CD4-positive, alpha-beta T cell (primary cell): ENCODE measurements at regions not wholly inside any gene's neighbourhood (a gene's known extent, or its start where the extent isn't known, plus 50 kb on each side); places are given as distances from the start of the nearest gene placed in this dataset.
"Not testable (repeated sequence)": the region's sequence is repeated elsewhere in the genome, so short reads cannot be mapped to it uniquely, and the experiment has no call there.

ENCODE experiments used
- ATAC-seq: fragments of 200-7000 bp; cut with Tn5 transposase; one replicate; pipeline ENCODE4 v1.10.0; 2022; ENCODE audit warnings: mild to moderate bottlenecking; ENCODE audit not compliant: poor library complexity
- CTCF ChIA-PET: fragments of 350-600 bp; sonication (Branson Sonifier 250); formaldehyde crosslinking; loops from one replicate; lab custom pipeline; 2021; ENCODE audit warnings: antibody characterized with exemption, inconsistent platforms; lab: Charles Lee
- POLR2A ChIA-PET: fragments of 350-600 bp; sonication (Branson Sonifier 250); formaldehyde crosslinking; loops from one replicate; lab custom pipeline; 2021; ENCODE audit warnings: antibody characterized with exemption, inconsistent platforms; lab: Charles Lee
- DNase-seq, 14 experiments: peaks; one replicate each; pipeline ENCODE4 v3.0.0-alpha.2; 2013 to 2020; ENCODE audit warnings: mixed read lengths in 2 of 14
- H3K27ac ChIP-seq, 2 donors: one replicate each; pipeline versions ENCODE4 v1.5.1 to v1.7.0; 2013; ENCODE audit warnings: low read length in 2 of 2, low read depth in 1 of 2, mild to moderate bottlenecking in 1 of 2
- H3K27me3 ChIP-seq, 2 experiments: 1 replicate in 1 of 2; 2 replicates in 1 of 2; pipeline versions ENCODE4 v1.6.1 to v1.7.0; 2013; ENCODE audit warnings: low read length in 2 of 2, control low read depth in 1 of 2, mild to moderate bottlenecking in 1 of 2, moderate library complexity in 1 of 2; ENCODE audit not compliant: insufficient read depth in 2 of 2, control insufficient read depth in 1 of 2
- H3K36me3 ChIP-seq: one replicate; pipeline ENCODE4 v1.6.1; 2013; ENCODE audit warnings: low read length, control low read depth; ENCODE audit not compliant: insufficient read depth
- H3K4me1 ChIP-seq: one replicate; pipeline ENCODE4 v1.6.1; 2013; ENCODE audit warnings: low read length, control low read depth; ENCODE audit not compliant: insufficient read depth
- H3K4me3 ChIP-seq: one replicate; pipeline ENCODE4 v1.5.1; 2013; ENCODE audit warnings: mild to moderate bottlenecking, low read length, moderate library complexity
- H3K9me3 ChIP-seq, 2 experiments: 1 replicate in 1 of 2; 2 replicates in 1 of 2; pipeline versions ENCODE4 v1.6.1 to v1.7.0; 2013; ENCODE audit warnings: low read length in 2 of 2, mild to moderate bottlenecking in 2 of 2, control low read depth in 1 of 2, moderate library complexity in 1 of 2; ENCODE audit not compliant: control insufficient read depth in 1 of 2, insufficient read depth in 1 of 2
- H3K27ac Mint-ChIP-seq: one replicate; pipeline ENCODE4 v1.8.0; 2020; ENCODE audit warnings: mixed read lengths
- H3K27me3 Mint-ChIP-seq: one replicate; pipeline ENCODE4 v1.8.0; 2021; ENCODE audit warnings: mixed read lengths
- H3K36me3 Mint-ChIP-seq: one replicate; pipeline ENCODE4 v1.8.0; 2021; ENCODE audit warnings: low read depth, mixed read lengths
- H3K4me1 Mint-ChIP-seq: one replicate; pipeline ENCODE4 v1.8.0; 2021; ENCODE audit warnings: low read depth, mixed read lengths
- H3K4me3 Mint-ChIP-seq: one replicate; pipeline ENCODE4 v1.8.0; 2020; ENCODE audit warnings: mild to moderate bottlenecking, mixed read lengths
- H3K9me3 Mint-ChIP-seq: one replicate; pipeline ENCODE4 v1.8.0; 2020; ENCODE audit warnings: mixed read lengths
- intact Hi-C, 2 experiments: fragments of 100-400 bp; cut with DNase I in 1 of 2; cut with micrococcal nuclease in 1 of 2; formaldehyde crosslinking; loops; one replicate each; pipeline versions ENCODE4 v1.15.1 to v1.9.0; 2023 to 2025; cut with DNase I, micrococcal nuclease

DNA sequence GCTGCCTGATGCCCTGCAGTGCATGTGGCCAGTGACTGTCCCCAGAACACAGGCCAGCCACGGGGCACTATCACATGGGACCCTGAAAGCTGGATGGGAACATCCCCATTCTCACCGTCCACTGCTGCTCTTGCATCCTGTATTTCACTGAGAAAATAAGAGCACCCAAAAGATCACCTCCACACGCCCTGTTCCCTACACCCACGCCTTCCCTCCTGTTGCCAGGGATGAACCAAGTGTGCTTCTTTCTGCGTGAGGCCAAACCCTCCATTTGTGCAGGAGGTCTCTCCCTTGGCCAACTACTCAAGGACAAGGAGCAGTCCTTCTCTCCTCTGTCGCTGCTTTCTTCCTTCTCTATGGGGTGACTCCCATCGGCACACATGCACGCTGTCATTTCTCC is 118.3 kb downstream of the LRRC37A3 start:
- POLR2A ChIA-PET, DNase-seq, H3K27ac ChIP-seq, H3K9me3 Mint-ChIP-seq, H3K27me3 ChIP-seq, ATAC-seq, H3K4me1 ChIP-seq, H3K4me3 Mint-ChIP-seq, H3K4me1 Mint-ChIP-seq, H3K27ac Mint-ChIP-seq, intact Hi-C loops, H3K9me3 ChIP-seq, H3K27me3 Mint-ChIP-seq, H3K4me3 ChIP-seq, CTCF ChIA-PET: not testable (repeated sequence)
- peaks cover 37% of the 10 kb centered on the region for H3K36me3 Mint-ChIP-seq
- H3K36me3 ChIP-seq: peaks cover 10% of the 10 kb centered on the region

DNA sequence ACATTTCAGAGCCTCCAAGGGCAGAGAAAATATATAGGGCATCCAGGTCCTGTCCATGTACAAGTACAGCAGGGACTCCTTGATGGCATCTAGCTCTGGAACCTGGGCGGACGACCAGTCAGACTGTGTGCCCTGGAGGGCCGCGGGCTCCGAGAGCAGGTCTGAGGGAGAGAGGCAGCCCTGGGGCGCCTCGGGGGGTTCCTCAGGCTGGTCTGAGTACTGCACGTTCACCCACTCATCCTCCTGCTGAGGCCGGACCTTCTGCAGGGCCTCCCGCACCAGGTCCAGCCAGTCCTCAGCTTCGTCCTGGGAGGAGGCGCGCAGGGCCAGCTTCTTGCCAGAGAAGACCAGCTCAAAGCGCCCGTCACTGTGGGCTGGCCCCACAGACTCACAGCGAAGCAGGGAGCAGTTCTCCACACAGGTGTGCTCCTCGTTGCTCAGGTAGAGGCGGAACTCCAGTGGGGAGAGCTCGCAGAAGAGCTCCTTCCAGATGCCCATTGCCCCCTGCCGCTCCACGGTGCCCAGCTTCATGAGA is 118.8 kb downstream of the LRRC37A3 start:
- intact Hi-C loops, H3K4me3 Mint-ChIP-seq, H3K4me3 ChIP-seq, H3K4me1 ChIP-seq, H3K27me3 Mint-ChIP-seq, H3K9me3 Mint-ChIP-seq, H3K27me3 ChIP-seq, H3K9me3 ChIP-seq, H3K4me1 Mint-ChIP-seq, POLR2A ChIA-PET, CTCF ChIA-PET, DNase-seq, ATAC-seq, H3K27ac ChIP-seq, H3K27ac Mint-ChIP-seq: not testable (repeated sequence)
- H3K36me3 Mint-ChIP-seq: peaks cover 37% of the 10 kb centered on the region
- peaks cover 10% of the 10 kb centered on the region for H3K36me3 ChIP-seq

DNA sequence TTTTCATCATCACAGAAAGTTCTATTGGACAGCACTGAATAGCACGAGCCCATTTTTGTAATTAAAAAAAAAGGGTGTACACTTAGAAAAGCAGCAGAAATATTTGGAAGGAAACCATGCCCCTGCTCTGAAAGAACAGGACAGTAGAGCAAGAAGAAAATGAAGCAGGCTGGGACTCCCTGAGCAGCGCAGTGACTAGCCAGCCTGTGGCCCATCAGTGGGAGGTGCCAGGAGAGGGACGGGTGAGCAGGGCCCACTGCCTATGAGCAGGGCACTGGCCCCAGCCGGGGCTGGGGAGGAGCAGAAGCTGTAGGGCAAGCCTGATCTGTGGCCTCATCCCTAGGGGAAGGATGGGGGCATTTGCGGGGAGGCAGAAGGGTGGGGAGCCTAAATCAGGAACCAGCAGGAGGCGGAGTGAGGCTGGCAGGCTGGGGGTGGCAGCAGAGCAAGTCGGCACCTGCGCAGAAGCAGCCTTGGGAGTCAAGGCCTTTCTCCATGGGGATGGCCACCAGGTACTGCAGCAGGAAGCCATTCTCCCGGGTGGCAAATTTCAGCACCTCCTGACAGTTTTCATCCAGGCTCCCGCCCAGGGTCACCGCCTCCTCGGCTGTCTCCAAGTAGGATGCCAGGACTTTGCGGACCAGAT is 119.6 kb downstream of the LRRC37A3 start:
- H3K27ac ChIP-seq, H3K4me3 Mint-ChIP-seq, H3K27ac Mint-ChIP-seq, CTCF ChIA-PET, DNase-seq, H3K9me3 Mint-ChIP-seq, H3K4me1 Mint-ChIP-seq, ATAC-seq, H3K27me3 Mint-ChIP-seq, POLR2A ChIA-PET, H3K9me3 ChIP-seq, H3K27me3 ChIP-seq, H3K4me3 ChIP-seq, H3K4me1 ChIP-seq, intact Hi-C loops: not testable (repeated sequence)
- peaks cover 44% of the 10 kb centered on the region for H3K36me3 Mint-ChIP-seq
- H3K36me3 ChIP-seq: peaks cover 10% of the 10 kb centered on the region

DNA sequence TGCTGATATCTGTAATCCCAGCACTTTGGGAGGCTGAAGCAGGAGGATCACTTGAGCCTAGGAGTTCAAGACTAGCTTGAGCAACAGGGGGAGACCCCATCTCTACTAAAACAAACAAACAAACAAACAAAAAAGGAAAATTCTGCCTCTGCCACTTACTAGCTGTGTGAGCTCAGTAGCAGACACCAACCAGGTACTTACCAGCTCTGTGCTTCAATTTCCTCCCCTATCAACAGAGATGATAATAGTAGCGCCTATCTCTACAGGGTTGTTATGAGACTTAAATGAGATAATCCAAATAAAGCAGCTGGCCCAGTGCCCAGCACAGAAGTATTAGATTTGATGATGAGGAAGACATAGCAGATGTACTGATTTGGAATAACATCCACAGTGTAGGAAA is 120.3 kb downstream of the LRRC37A3 start:
- CTCF ChIA-PET: not testable (repeated sequence)

DNA sequence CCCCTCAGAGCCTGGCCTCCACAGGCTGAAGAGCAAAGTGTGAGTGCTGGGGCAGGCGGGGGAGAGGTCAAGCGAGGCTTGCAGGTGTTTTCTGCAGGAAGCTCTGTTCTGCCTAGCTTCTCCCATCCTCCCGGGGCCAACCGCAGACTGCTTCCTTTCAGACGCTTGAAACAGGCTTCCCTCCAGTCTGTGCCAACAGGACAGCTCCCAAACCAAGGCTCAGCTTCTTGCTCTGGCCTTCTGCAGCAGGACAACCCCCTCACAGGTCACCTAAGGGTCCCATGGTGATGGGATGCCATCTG is 120.8 kb downstream of the LRRC37A3 start:
- H3K9me3 ChIP-seq, POLR2A ChIA-PET, H3K27ac Mint-ChIP-seq, H3K9me3 Mint-ChIP-seq, intact Hi-C loops, H3K27me3 ChIP-seq, H3K4me3 ChIP-seq, H3K4me3 Mint-ChIP-seq, CTCF ChIA-PET, H3K4me1 Mint-ChIP-seq, H3K27ac ChIP-seq, H3K27me3 Mint-ChIP-seq: not testable (repeated sequence)
- peak; percentile 30 for ATAC-seq
- DNase-seq: peak in 1 of 14 experiments; percentile 16
- peaks cover 16% of the 10 kb centered on the region for H3K4me1 ChIP-seq
- H3K36me3 ChIP-seq: peaks cover 10% of the 10 kb centered on the region
- H3K36me3 Mint-ChIP-seq: peaks cover 44% of the 10 kb centered on the region

More for the DNA sequence above, 120.3 kb downstream of the LRRC37A3 start:
- H3K27ac ChIP-seq, intact Hi-C loops, H3K27me3 Mint-ChIP-seq, H3K9me3 ChIP-seq, H3K9me3 Mint-ChIP-seq, H3K4me3 Mint-ChIP-seq, H3K4me1 Mint-ChIP-seq, H3K4me3 ChIP-seq, DNase-seq, ATAC-seq, H3K27me3 ChIP-seq, H3K27ac Mint-ChIP-seq, POLR2A ChIA-PET: not testable (repeated sequence)
- Histone ChIP-seq H3K36me3 (peaks cover 10% of the 10 kb centered on the region), H3K4me1 (peaks cover 12% of the 10 kb centered on the region)
- peaks cover 44% of the 10 kb centered on the region for H3K36me3 Mint-ChIP-seq

DNA sequence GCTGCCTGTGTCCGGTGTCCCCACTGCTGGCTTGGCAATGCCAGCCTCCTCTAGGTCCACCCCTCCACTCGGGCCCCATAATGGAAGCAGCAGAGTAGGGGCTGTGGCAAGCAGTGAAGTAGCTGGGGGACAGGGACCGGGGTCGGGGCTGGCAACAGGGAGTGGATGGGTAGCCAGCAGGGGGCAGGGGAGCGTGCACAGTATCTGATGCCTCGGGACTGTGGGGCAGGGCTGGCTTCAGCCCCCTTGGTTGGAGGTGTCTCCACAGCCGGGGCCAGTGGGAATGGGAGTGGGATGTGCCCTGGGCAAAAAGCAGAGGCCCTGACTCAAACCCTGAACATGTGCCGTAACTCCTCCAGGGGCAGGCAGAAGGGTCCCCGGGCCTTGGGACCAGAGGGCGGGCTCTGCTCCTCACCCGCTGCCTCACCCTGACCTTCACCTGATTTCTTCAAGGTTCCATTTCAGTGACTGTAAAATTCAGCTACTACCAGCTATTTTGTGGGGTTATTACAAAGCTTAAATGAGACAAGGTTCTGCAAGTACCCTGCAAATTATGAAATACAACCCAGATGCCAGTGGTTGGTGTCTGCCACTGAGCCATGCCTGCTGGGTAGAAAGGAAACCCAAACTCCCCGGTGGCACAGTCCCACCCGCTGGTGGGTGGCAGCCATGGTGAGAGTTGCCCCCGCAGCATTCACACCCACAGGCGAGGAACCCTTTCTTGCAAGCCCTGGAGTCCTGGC is 121.4 kb downstream of the LRRC37A3 start:
- DNase-seq, H3K4me3 ChIP-seq, POLR2A ChIA-PET, H3K36me3 ChIP-seq, H3K27ac ChIP-seq, H3K27me3 ChIP-seq, H3K9me3 ChIP-seq, H3K27ac Mint-ChIP-seq, H3K4me1 Mint-ChIP-seq, H3K9me3 Mint-ChIP-seq, H3K4me3 Mint-ChIP-seq, H3K27me3 Mint-ChIP-seq, CTCF ChIA-PET, intact Hi-C loops: not testable (repeated sequence)
- H3K36me3 Mint-ChIP-seq: peaks cover 42% of the 10 kb centered on the region
- H3K4me1 ChIP-seq: peaks cover 20% of the 10 kb centered on the region
- peak; percentile 46 for ATAC-seq

DNA sequence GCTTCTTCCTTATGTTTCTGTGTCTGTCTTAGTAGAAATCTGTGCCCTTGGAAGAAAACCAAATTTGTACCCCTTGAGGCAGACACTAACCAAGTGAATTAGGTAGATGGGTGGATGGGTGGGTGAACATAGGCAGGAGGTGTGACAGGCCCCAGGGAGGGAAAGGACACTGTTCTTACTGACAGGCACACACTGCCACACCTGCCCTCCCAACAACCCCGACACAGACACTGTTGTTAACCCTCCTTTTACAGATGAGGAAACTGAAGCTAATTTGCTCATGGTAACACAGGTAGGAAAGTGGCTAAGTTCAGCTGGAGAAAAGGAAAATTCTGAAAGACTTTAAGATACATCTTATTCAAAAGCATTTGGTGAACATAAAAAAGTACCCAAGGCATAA is 123.9 kb downstream of the LRRC37A3 start:
- intact Hi-C loops, H3K4me3 Mint-ChIP-seq: not testable (repeated sequence)

More for the DNA sequence above, 123.9 kb downstream of the LRRC37A3 start:
- H3K9me3 ChIP-seq, CTCF ChIA-PET, H3K4me3 ChIP-seq, H3K36me3 ChIP-seq, ATAC-seq, H3K27ac Mint-ChIP-seq, H3K27ac ChIP-seq, H3K9me3 Mint-ChIP-seq, H3K27me3 Mint-ChIP-seq, POLR2A ChIA-PET, DNase-seq, H3K27me3 ChIP-seq: not testable (repeated sequence)
- Mint-ChIP-seq H3K4me1 (peaks cover 11% of the 10 kb centered on the region), H3K36me3 (peaks cover 36% of the 10 kb centered on the region)
- peaks cover 34% of the 10 kb centered on the region for H3K4me1 ChIP-seq
